ENCODE measurements at regions not wholly inside any gene's neighbourhood (a gene's known extent, or its start where the extent isn't known, plus 50 kb on each side); places are given as distances from the start of the nearest gene placed in this dataset.

DNA sequence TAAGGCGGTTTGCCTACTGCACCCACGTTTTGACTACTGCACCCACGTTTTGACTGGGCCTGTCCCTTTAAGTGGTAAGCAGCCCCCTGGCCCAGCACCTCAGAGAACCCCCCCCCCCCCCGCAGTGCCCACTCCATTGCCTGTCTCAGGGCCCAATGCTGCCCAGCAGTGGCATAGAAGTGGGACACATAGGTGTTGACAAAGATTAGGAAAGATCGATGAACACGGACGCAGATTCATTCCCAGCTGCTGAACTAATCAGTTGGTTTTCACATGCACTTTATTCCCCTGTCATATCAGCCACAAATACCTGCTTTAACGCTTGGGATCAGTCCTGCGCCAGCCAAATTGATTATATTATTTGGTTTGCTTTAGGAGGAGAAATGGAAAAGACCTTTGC is 268.8 kb upstream of the SKOR2 start:
- Histone ChIP-seq H3K4me2 (ENCODE audit: low read depth, low read length) (no peak overlapping the region), H4K20me1 (ENCODE audit: insufficient read depth, low read length) (no peaks in the 10 kb centered on the region), H3K9me3 (ENCODE audit: low read length) (no peaks in the 10 kb centered on the region), H3K9ac (ENCODE audit: insufficient read depth, low read depth, low read length) (no peak overlapping the region), H3K36me3 (replicated peaks in 1 of 2; ENCODE audit: control insufficient read depth in 1 of 2, insufficient read depth in 2 of 2, low read length in 2 of 2) (no peaks in the 10 kb centered on the region), H3K79me2 (ENCODE audit: insufficient read depth, low read length) (no peaks in the 10 kb centered on the region), H2AFZ (ENCODE audit: low read length) (no peak overlapping the region), H3K27ac (ENCODE audit: extremely low read length, insufficient read depth, low read length) (no peak overlapping the region), H3K27me3 (ENCODE audit: control insufficient read depth in 1 of 2, insufficient read depth in 2 of 2, low read length in 2 of 2) (peaks cover 2 to 5% of the 10 kb centered on the region in 2 experiments; a peak in 3 of 5 replicates), H3K4me3 (replicated peaks in 1 of 3; ENCODE audit: insufficient read depth in 1 of 3, low read depth in 2 of 3, low read length in 3 of 3) (no peak overlapping the region), H3K4me1 (ENCODE audit: insufficient read depth, low read length) (no peaks in the 10 kb centered on the region)
- DNase-seq (ENCODE audit: low spot score) = no peak
- in situ Hi-C loops (cut with HindIII; ENCODE audit: extremely low pct_ligation_motif_present, low pct_unique_long_range_greater_than_20kb) (no loop called here), intact Hi-C loops (cut with micrococcal nuclease; ENCODE audit: unreplicated experiment) (no loop called here)
- ChIA-PET POLR2A (no interaction called here), CTCF (ENCODE audit: low intra/inter-chr PET ratio, low total read pairs) (no interaction called here)
- no peak for ATAC-seq
- no TSS peak for BruUV-seq (replicated peaks)
- TF ChIP-seq ZNF652 (CRISPR knock-in tag; IDR thresholded peaks at IDR 0.05; ENCODE audit: borderline replicate concordance, low read depth) (no peak), ZNF83 (CRISPR knock-in tag; IDR thresholded peaks at IDR 0.05; ENCODE audit: borderline replicate concordance) (no peak), SMAD3 (CRISPR knock-in tag; IDR thresholded peaks at IDR 0.05) (no peak), GTF2F1 (IDR thresholded peaks at IDR 0.05; ENCODE audit: low read length) (no peak), ZNF558 (CRISPR knock-in tag; IDR thresholded peaks at IDR 0.05; ENCODE audit: borderline replicate concordance) (no peak)
- TF ChIP-seq, protein P1, sequence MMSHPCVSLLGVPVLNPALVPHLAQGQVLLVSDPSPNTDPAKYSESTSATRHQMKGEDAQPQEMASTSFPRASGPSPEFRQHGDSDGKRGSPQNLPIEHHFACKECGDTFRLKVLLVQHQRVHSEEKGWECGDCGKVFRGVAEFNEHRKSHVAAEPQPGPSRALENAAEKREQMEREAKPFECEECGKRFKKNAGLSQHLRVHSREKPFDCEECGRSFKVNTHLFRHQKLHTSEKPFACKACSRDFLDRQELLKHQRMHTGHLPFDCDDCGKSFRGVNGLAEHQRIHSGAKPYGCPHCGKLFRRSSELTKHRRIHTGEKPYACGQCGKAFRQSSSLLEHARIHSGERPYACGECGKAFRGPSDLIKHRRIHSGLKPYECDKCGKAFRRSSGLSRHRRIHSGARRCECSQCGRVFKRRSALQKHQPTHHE (CRISPR knock-in tag; IDR thresholded peaks at IDR 0.05; ENCODE audit: borderline replicate concordance) = no peak
- TF ChIP-seq, protein P2, sequence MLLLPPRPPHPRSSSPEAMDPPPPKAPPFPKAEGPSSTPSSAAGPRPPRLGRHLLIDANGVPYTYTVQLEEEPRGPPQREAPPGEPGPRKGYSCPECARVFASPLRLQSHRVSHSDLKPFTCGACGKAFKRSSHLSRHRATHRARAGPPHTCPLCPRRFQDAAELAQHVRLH (CRISPR knock-in tag; IDR thresholded peaks at IDR 0.05; ENCODE audit: borderline replicate concordance, low read depth) = no peak
- 38% methylated on average over 9 of the region's 9 CpGs for WGBS (ENCODE audit: low lambda C conversion rate)
- FAIRE-seq = no peak

DNA sequence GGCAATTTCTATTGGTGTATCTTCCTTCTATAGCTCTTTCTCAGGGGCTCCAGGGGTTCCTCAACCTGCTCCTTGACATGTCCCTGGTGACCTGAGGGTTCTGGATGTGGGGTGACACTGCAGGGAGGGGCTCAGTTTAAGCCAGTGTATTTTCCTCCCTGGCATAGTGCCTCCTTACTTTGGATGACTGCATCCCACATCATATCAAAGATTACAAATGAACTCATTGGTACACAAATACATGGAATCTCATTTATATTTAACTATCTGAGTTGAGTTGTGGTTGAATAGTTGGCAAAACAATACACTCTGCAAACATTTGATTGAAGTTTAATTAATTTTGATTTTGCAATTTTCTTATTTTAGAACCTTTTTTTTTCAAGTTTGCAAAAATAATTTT is 268.2 kb upstream of the SKOR2 start:
- Histone ChIP-seq H3K4me1 (ENCODE audit: insufficient read depth, low read length) (no peaks in the 10 kb centered on the region), H3K36me3 (replicated peaks in 1 of 2; ENCODE audit: control insufficient read depth in 1 of 2, insufficient read depth in 2 of 2, low read length in 2 of 2) (no peaks in the 10 kb centered on the region), H2AFZ (ENCODE audit: low read length) (no peak overlapping the region), H3K9ac (ENCODE audit: insufficient read depth, low read depth, low read length) (no peak overlapping the region), H3K4me3 (replicated peaks in 1 of 3; ENCODE audit: insufficient read depth in 1 of 3, low read depth in 2 of 3, low read length in 3 of 3) (no peak overlapping the region), H4K20me1 (ENCODE audit: insufficient read depth, low read length) (no peaks in the 10 kb centered on the region), H3K79me2 (ENCODE audit: insufficient read depth, low read length) (no peaks in the 10 kb centered on the region), H3K27ac (ENCODE audit: extremely low read length, insufficient read depth, low read length) (no peak overlapping the region), H3K4me2 (ENCODE audit: low read depth, low read length) (no peak overlapping the region), H3K9me3 (ENCODE audit: low read length) (no peaks in the 10 kb centered on the region), H3K27me3 (ENCODE audit: control insufficient read depth in 1 of 2, insufficient read depth in 2 of 2, low read length in 2 of 2) (peaks cover 2 to 5% of the 10 kb centered on the region in 2 experiments; a peak in 3 of 5 replicates)
- ATAC-seq (no peak), FAIRE-seq (no peak), DNase-seq (ENCODE audit: low spot score) (no peak)
- POLR2A ChIA-PET = no interaction called here
- CTCF ChIA-PET (ENCODE audit: low intra/inter-chr PET ratio, low total read pairs) = no interaction called here
- intact Hi-C loops (cut with micrococcal nuclease; ENCODE audit: unreplicated experiment) (no loop called here), in situ Hi-C loops (cut with HindIII; ENCODE audit: extremely low pct_ligation_motif_present, low pct_unique_long_range_greater_than_20kb) (no loop called here)
- no TSS peak for BruUV-seq (replicated peaks)
- TF ChIP-seq TOPORS (CRISPR knock-in tag; IDR thresholded peaks at IDR 0.05) (no peak), ZNF263 (CRISPR knock-in tag; IDR thresholded peaks at IDR 0.05) (no peak), PCBP2 (optimal IDR thresholded peaks at IDR 0.05; ENCODE audit: low read depth, low read length, poor library complexity, severe bottlenecking) (no peak), TBX2 (CRISPR knock-in tag; IDR thresholded peaks at IDR 0.05; ENCODE audit: borderline replicate concordance) (no peak)
- TF ChIP-seq, protein P3, sequence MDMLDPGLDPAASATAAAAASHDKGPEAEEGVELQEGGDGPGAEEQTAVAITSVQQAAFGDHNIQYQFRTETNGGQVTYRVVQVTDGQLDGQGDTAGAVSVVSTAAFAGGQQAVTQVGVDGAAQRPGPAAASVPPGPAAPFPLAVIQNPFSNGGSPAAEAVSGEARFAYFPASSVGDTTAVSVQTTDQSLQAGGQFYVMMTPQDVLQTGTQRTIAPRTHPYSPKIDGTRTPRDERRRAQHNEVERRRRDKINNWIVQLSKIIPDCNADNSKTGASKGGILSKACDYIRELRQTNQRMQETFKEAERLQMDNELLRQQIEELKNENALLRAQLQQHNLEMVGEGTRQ (IDR thresholded peaks at IDR 0.05; ENCODE audit: low read depth, low read length) = no peak
- TF ChIP-seq, protein P3 (CRISPR knock-in tag; IDR thresholded peaks at IDR 0.05; ENCODE audit: borderline replicate concordance) = no peak
- TF ChIP-seq, protein P4, sequence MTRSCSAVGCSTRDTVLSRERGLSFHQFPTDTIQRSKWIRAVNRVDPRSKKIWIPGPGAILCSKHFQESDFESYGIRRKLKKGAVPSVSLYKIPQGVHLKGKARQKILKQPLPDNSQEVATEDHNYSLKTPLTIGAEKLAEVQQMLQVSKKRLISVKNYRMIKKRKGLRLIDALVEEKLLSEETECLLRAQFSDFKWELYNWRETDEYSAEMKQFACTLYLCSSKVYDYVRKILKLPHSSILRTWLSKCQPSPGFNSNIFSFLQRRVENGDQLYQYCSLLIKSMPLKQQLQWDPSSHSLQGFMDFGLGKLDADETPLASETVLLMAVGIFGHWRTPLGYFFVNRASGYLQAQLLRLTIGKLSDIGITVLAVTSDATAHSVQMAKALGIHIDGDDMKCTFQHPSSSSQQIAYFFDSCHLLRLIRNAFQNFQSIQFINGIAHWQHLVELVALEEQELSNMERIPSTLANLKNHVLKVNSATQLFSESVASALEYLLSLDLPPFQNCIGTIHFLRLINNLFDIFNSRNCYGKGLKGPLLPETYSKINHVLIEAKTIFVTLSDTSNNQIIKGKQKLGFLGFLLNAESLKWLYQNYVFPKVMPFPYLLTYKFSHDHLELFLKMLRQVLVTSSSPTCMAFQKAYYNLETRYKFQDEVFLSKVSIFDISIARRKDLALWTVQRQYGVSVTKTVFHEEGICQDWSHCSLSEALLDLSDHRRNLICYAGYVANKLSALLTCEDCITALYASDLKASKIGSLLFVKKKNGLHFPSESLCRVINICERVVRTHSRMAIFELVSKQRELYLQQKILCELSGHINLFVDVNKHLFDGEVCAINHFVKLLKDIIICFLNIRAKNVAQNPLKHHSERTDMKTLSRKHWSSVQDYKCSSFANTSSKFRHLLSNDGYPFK (CRISPR knock-in tag; IDR thresholded peaks at IDR 0.05; ENCODE audit: borderline replicate concordance) = no peak
